ENCODE measurements at regions not wholly inside any gene's neighbourhood (a gene's known extent, or its start where the extent isn't known, plus 50 kb on each side); places are given as distances from the start of the nearest gene placed in this dataset.

GRCh38 chr14:98961191-98961590, 310.8 kb downstream of the BCL11B start:
- DNase-seq, result no peak

- no peak for DNase-seq
Observed at GRCh38 chr14:98962118-98962517, 309.9 kb downstream of the BCL11B start.

- DNase-seq, result no peak
Observed at GRCh38 chr14:98963610-98964009, 308.4 kb downstream of the BCL11B start.

- no peak for DNase-seq
Observed at GRCh38 chr14:98964171-98964570, 307.8 kb downstream of the BCL11B start.

- DNase-seq, result no peak
Observed at GRCh38 chr14:98965076-98965475, 306.9 kb downstream of the BCL11B start.

- DNase-seq, result no peak
Observed at GRCh38 chr14:98966016-98966415, 306.0 kb downstream of the BCL11B start.

GRCh38 chr14:98966475-98967162, 305.4 kb downstream of the BCL11B start:
- DNase-seq, result no peak

GRCh38 chr14:98974113-98974512, 297.9 kb downstream of the BCL11B start:
- no peak for DNase-seq

GRCh38 chr14:98976271-98976670, 295.7 kb downstream of the BCL11B start:
- no peak for DNase-seq

GRCh38 chr14:98977451-98977850, 294.5 kb downstream of the BCL11B start:
- DNase-seq, result no peak

GRCh38 chr14:98982986-98983385, 289.0 kb downstream of the BCL11B start:
- no peak for DNase-seq

- DNase-seq, result no peak
Observed at GRCh38 chr14:98984027-98984718, 287.8 kb downstream of the BCL11B start.

GRCh38 chr14:98984719-98985041, 287.3 kb downstream of the BCL11B start:
- peak; percentile 68 for DNase-seq

- no peak for DNase-seq
Observed at GRCh38 chr14:98993818-98994217, 278.2 kb downstream of the BCL11B start.

GRCh38 chr14:98994561-98994960, 277.4 kb downstream of the BCL11B start:
- no peak for DNase-seq

- DNase-seq, result no peak
Observed at GRCh38 chr14:98997526-98998205, 274.3 kb downstream of the BCL11B start.

GRCh38 chr14:98999345-98999744, 272.7 kb downstream of the BCL11B start:
- DNase-seq, result no peak

- DNase-seq, result no peak
Observed at GRCh38 chr14:98999901-99000300, 272.1 kb downstream of the BCL11B start.

- no peak for DNase-seq
Observed at GRCh38 chr14:99001241-99001640, 270.8 kb downstream of the BCL11B start.

- no peak for DNase-seq
Observed at GRCh38 chr14:99003646-99004045, 268.4 kb downstream of the BCL11B start.

- no peak for DNase-seq
Observed at GRCh38 chr14:99004112-99004511, 267.9 kb downstream of the BCL11B start.

GRCh38 chr14:99006276-99006675, 265.7 kb downstream of the BCL11B start:
- DNase-seq, result no peak

- DNase-seq, result no peak
Observed at GRCh38 chr14:99007795-99008194, 264.2 kb downstream of the BCL11B start.

- DNase-seq, result no peak
Observed at GRCh38 chr14:99009871-99010270, 262.1 kb downstream of the BCL11B start.
